HCT116 (cell line): ENCODE measurements at regions not wholly inside any gene's neighbourhood (a gene's known extent, or its start where the extent isn't known, plus 50 kb on each side); places are given as distances from the start of the nearest gene placed in this dataset.

ENCODE experiments used
- ATAC-seq: fragments of 200-7000 bp; cut with Tn5 transposase; 2 replicates; pipeline ENCODE4 v1.9.1; 2020; ENCODE audit warnings: mild to moderate bottlenecking, moderate library complexity
- BruUV-seq: library from RNA; stranded (reverse); fragments of 400-500 nt; replicated peaks from 2 replicates; lab custom pipeline; 2021; lab: Mats Ljungman, UMichigan
- CTCF ChIA-PET: fragments of 300-600 bp; sonication (Branson Sonifier 250); formaldehyde crosslinking; loops from one replicate; lab custom pipeline; 2021; ENCODE audit warnings: antibody characterized with exemption; lab: Charles Lee
- POLR2A ChIA-PET: fragments of 300-600, 350-600 bp; sonication (Branson Sonifier 250); formaldehyde crosslinking; loops from one replicate; lab custom pipeline; 2021; ENCODE audit warnings: antibody characterized with exemption; lab: Charles Lee
- RAD21 ChIA-PET, 2 experiments: fragments of 300-600 bp; sonication (Branson Sonifier 250); formaldehyde crosslinking; loops; one replicate each; lab custom pipeline; 2023; ENCODE audit warnings: low total read pairs in 2 of 2; ENCODE audit not compliant: uncharacterized antibody in 2 of 2, unreplicated experiment in 2 of 2, low non-redundant PET in 1 of 2; lab: Charles Lee
- DNase-seq: peaks from one replicate; pipeline ENCODE4 v3.0.0-alpha.2; 2010; ENCODE audit warnings: low read depth, low spot score
- H2AFZ ChIP-seq: fragments of 200-600 bp; shearing (Covaris generic), sonication (generic); 2 replicates; pipeline ENCODE4 v1.6.1; 2017; ENCODE audit warnings: low read depth, mixed run types, mixed read lengths, antibody characterized with exemption, low read length; ENCODE audit not compliant: poor library complexity, severe bottlenecking
- H3K27ac ChIP-seq: 2 replicates; pipeline ENCODE4 v1.5.1; 2012; ENCODE audit warnings: low read depth, low read length
- H3K27me3 ChIP-seq: fragments of 200-600 bp; sonication (generic); 2 replicates; pipeline ENCODE4 v1.6.1; 2016; ENCODE audit warnings: mixed run types, low read length, mixed read lengths; ENCODE audit not compliant: insufficient read depth
- H3K36me3 ChIP-seq, 2 experiments: fragments of 200-500 bp in 1 of 2; fragments of 200-600 bp in 1 of 2; sonication (Bioruptor generic) in 1 of 2; sonication (generic) in 1 of 2; 2 replicates each; pipeline versions ENCODE4 v1.5.1 to v1.6.1; 2014 to 2016; ENCODE audit warnings: low read length in 2 of 2, inconsistent platforms in 1 of 2, mixed read lengths in 1 of 2, mixed run types in 1 of 2; ENCODE audit not compliant: insufficient read depth in 2 of 2, control insufficient read depth in 1 of 2
- H3K4me1 ChIP-seq, 2 experiments: fragments of 200-600 bp in 1 of 2; sonication (generic) in 1 of 2; 2 replicates each; pipeline versions ENCODE4 v1.5.1 to v1.6.1; 2012 to 2017; ENCODE audit warnings: low read length in 2 of 2, inconsistent platforms in 1 of 2, mild to moderate bottlenecking in 1 of 2, mixed read lengths in 1 of 2, mixed run types in 1 of 2, moderate library complexity in 1 of 2; ENCODE audit not compliant: insufficient read depth in 2 of 2, control insufficient read depth in 1 of 2
- H3K4me2 ChIP-seq: fragments of 200-600 bp; sonication (generic); 2 replicates; pipeline ENCODE4 v1.6.1; 2017; ENCODE audit warnings: mixed run types, low read length, mixed read lengths
- H3K4me3 ChIP-seq, 2 experiments: fragments of 200-600 bp in 1 of 2; sonication (generic) in 1 of 2; replicated peaks in 1 of 2; 2 replicates each; pipeline ENCODE4 v1.5.1; 2011 to 2016; ENCODE audit warnings: low read length in 2 of 2, control low read depth in 1 of 2, low read depth in 1 of 2, mild to moderate bottlenecking in 1 of 2, mixed read lengths in 1 of 2, mixed run types in 1 of 2
- H3K79me2 ChIP-seq: fragments of 200-600 bp; sonication (generic); 2 replicates; pipeline ENCODE4 v1.6.1; 2017; ENCODE audit warnings: mild to moderate bottlenecking, mixed run types, low read length, moderate library complexity, mixed read lengths; ENCODE audit not compliant: insufficient read depth
- H3K9ac ChIP-seq: fragments of 200-600 bp; sonication (generic); 2 replicates; pipeline ENCODE4 v1.6.1; 2016; ENCODE audit warnings: low read length, mixed read lengths
- H3K9me2 ChIP-seq: fragments of 200-600 bp; sonication (generic), shearing (Covaris generic); 2 replicates; pipeline ENCODE4 v1.6.1; 2017; ENCODE audit warnings: mixed run types, mild to moderate bottlenecking, moderate library complexity; ENCODE audit not compliant: insufficient read depth
- H3K9me3 ChIP-seq, 2 experiments: fragments of 200-500 bp in 1 of 2; fragments of 200-600 bp in 1 of 2; sonication (Bioruptor generic) in 1 of 2; sonication (generic) in 1 of 2; 2 replicates each; pipeline ENCODE4 v1.6.1; 2014 to 2017; ENCODE audit warnings: low read length in 2 of 2, mixed read lengths in 2 of 2, inconsistent platforms in 1 of 2, low read depth in 1 of 2, mild to moderate bottlenecking in 1 of 2, mixed run types in 1 of 2, moderate library complexity in 1 of 2; ENCODE audit not compliant: control insufficient read depth in 1 of 2, insufficient read depth in 1 of 2
- H4K20me1 ChIP-seq: fragments of 200-600 bp; sonication (generic), shearing (Covaris generic); 2 replicates; pipeline ENCODE4 v1.6.1; 2017; ENCODE audit warnings: mixed run types, mild to moderate bottlenecking, moderate library complexity; ENCODE audit not compliant: insufficient read depth
- CBX3 ChIP-seq: IDR thresholded peaks from 2 replicates; pipeline ENCODE4 v1.6.1; 2012; ENCODE audit warnings: low read depth
- TCF7L2 ChIP-seq: IDR thresholded peaks from 2 replicates; pipeline ENCODE4 v1.7.0; 2011; ENCODE audit warnings: borderline replicate concordance, inconsistent platforms; ENCODE audit not compliant: insufficient read depth, insufficient read length; ENCODE audit errors: extremely low read depth
- intact Hi-C: fragments of 100-400 bp; cut with micrococcal nuclease; formaldehyde crosslinking; loops from 2 replicates; pipeline ENCODE4 v1.10.0; 2022
- TF ChIP-seq, protein P1 (sequence below): IDR thresholded peaks from 2 replicates; pipeline ENCODE4 v1.6.1; 2012

DNA sequence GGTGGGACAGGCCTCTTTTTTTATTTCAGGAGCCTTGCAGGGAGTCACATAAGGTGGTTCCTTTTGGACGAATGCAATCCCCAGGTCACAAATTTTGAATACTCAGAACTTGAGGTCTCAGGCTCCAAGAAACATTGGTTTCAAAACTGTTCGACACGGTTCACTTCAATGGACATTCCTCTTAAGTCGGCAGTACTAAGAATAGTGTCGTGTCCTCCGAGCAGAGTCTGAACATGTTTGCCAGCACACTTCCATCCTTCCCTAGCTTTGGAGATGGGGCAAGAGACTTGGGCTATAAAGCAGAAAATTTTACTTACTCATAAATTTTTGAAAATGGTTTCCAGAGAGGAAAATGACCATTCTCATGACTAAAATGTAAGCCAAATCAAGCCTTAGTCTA lies 265.4 kb downstream of the THBS2 start:
- no peaks in the 10 kb centered on the region for H3K9me2 ChIP-seq
- ATAC-seq (no peak), DNase-seq (no peak)
- H3K36me3 ChIP-seq = no peaks in the 10 kb centered on the region
- 0 out of 4 replicates have a peak, but pooled peaks cover 0 to 5% of the 10 kb centered on the region in 2 experiments for H3K4me1 ChIP-seq
- no peaks in the 10 kb centered on the region for H3K9me3 ChIP-seq
- H3K4me3 ChIP-seq = no peak overlapping the region
- POLR2A ChIA-PET = no interaction called here
- no peak overlapping the region for H2AFZ ChIP-seq
- no peak overlapping the region for H3K4me2 ChIP-seq
- CTCF ChIA-PET = no interaction called here
- TF ChIP-seq CBX3 = no peak
- RAD21 ChIA-PET = no interaction called here
- no peaks in the 10 kb centered on the region for H4K20me1 ChIP-seq
- intact Hi-C loops = no loop called here
- no peak overlapping the region for H3K9ac ChIP-seq
- H3K79me2 ChIP-seq = no peaks in the 10 kb centered on the region
- BruUV-seq = no TSS peak
- no peaks in the 10 kb centered on the region for H3K27me3 ChIP-seq
- no peak overlapping the region for H3K27ac ChIP-seq

DNA sequence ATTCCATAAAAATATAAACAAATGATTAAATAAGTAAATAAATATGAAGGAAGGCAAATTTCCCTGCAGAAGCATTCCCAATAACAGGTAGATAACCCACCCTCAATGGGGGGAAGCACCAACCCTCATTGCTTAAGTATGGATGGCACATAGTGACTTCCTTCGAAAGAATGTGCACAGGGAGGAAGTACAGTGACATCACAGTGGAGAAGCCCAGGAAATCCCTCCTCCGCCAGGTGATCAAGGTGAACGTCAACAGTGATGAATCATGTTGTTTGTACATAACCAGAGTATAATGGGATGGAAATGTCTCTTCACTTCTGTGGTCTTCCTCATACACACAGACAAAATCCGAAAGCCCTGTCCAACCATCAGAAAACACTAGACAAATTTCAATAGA lies 267.9 kb downstream of the THBS2 start:
- ChIA-PET POLR2A (no interaction called here), CTCF (no interaction called here), RAD21 (no interaction called here)
- Histone ChIP-seq H3K27me3 (no peaks in the 10 kb centered on the region), H2AFZ (peak overlapping the region; percentile 21), H3K4me2 (no peak overlapping the region), H3K4me3 (no peak overlapping the region), H3K9me2 (no peaks in the 10 kb centered on the region), H3K79me2 (no peaks in the 10 kb centered on the region), H4K20me1 (no peaks in the 10 kb centered on the region), H3K4me1 (0 out of 4 replicates have a peak, but pooled peaks cover 0 to 5% of the 10 kb centered on the region in 2 experiments), H3K36me3 (no peaks in the 10 kb centered on the region), H3K9me3 (no peaks in the 10 kb centered on the region), H3K9ac (no peak overlapping the region), H3K27ac (no peak overlapping the region)
- no peak for TF ChIP-seq TCF7L2
- no peak for DNase-seq
- peak; percentile 55 for ATAC-seq
- no TSS peak for BruUV-seq
- intact Hi-C loops = no loop called here

DNA sequence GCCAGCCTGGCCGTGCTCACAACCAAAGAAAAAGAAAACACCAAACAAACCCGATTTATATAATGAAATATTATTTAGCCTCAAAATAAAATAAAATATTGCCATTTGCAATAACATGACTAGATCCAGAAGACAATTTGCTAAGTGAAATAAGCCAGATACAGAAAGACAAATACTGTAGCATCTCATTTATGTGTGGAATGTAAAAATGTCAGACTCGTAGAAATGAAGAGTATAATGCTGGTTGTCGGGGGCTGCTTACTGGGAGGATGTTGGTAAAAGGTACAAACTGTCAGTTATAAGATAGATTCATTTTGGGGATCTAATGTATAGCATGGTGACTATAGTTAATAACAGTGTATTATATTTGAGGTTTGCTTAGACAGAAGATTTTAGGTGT lies 269.7 kb downstream of the THBS2 start:
- CTCF ChIA-PET = no interaction called here
- Histone ChIP-seq H3K9me2 (no peaks in the 10 kb centered on the region), H3K79me2 (no peaks in the 10 kb centered on the region), H3K4me1 (0 out of 4 replicates have a peak, but pooled peaks cover 0 to 5% of the 10 kb centered on the region in 2 experiments), H2AFZ (no peak overlapping the region), H3K4me2 (no peak overlapping the region), H3K9ac (no peak overlapping the region), H3K36me3 (no peaks in the 10 kb centered on the region), H3K4me3 (no peak overlapping the region), H3K27ac (no peak overlapping the region), H4K20me1 (no peaks in the 10 kb centered on the region), H3K9me3 (no peaks in the 10 kb centered on the region), H3K27me3 (no peaks in the 10 kb centered on the region)
- RAD21 ChIA-PET = no interaction called here
- no TSS peak for BruUV-seq
- TF ChIP-seq, protein P1, sequence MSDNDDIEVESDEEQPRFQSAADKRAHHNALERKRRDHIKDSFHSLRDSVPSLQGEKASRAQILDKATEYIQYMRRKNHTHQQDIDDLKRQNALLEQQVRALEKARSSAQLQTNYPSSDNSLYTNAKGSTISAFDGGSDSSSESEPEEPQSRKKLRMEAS = no peak
- no peak for ATAC-seq
- no peak for DNase-seq
- POLR2A ChIA-PET = no interaction called here
- intact Hi-C loops = no loop called here
